Calu3 (cell line): ENCODE measurements at regions not wholly inside any gene's neighbourhood (a gene's known extent, or its start where the extent isn't known, plus 50 kb on each side); places are given as distances from the start of the nearest gene placed in this dataset.

ENCODE experiments used
- BruUV-seq: library from RNA; stranded (reverse); fragments of 400-500 nt; replicated peaks from 2 replicates; lab custom pipeline; 2021; lab: Mats Ljungman, UMichigan
- CTCF ChIA-PET: fragments of 300-600 bp; sonication (Branson Sonifier 250); formaldehyde crosslinking; loops from one replicate; lab custom pipeline; 2022; ENCODE audit warnings: antibody characterized with exemption; lab: Charles Lee
- DNase-seq: peaks from one replicate; pipeline ENCODE4 v3.0.0; 2022
- H3K27ac Mint-ChIP-seq: one replicate; pipeline ENCODE4 v1.8.0; 2022; ENCODE audit warnings: mixed read lengths; ENCODE audit not compliant: unreplicated experiment
- H3K27me3 Mint-ChIP-seq: one replicate; pipeline ENCODE4 v1.8.0; 2022; ENCODE audit warnings: mixed read lengths; ENCODE audit not compliant: unreplicated experiment
- H3K36me3 Mint-ChIP-seq: one replicate; pipeline ENCODE4 v1.8.0; 2022; ENCODE audit warnings: mild to moderate bottlenecking, moderate library complexity, mixed read lengths; ENCODE audit not compliant: insufficient read depth, unreplicated experiment
- H3K4me1 Mint-ChIP-seq: one replicate; pipeline ENCODE4 v1.8.0; 2022; ENCODE audit warnings: mild to moderate bottlenecking, low read depth, mixed read lengths; ENCODE audit not compliant: unreplicated experiment
- H3K4me3 Mint-ChIP-seq: one replicate; pipeline ENCODE4 v1.8.0; 2022; ENCODE audit warnings: mild to moderate bottlenecking, low read depth, moderate library complexity, mixed read lengths; ENCODE audit not compliant: unreplicated experiment
- H3K9me3 Mint-ChIP-seq: one replicate; pipeline ENCODE4 v1.8.0; 2022; ENCODE audit warnings: low read depth, mixed read lengths; ENCODE audit not compliant: unreplicated experiment
- intact Hi-C: fragments of 100-400 bp; cut with micrococcal nuclease; formaldehyde crosslinking; loops from one replicate; pipeline ENCODE4 v1.10.0; 2022; ENCODE audit not compliant: unreplicated experiment
- TF ChIP-seq, protein P1 (sequence below): fragments of 200-600 bp; IDR thresholded peaks from one replicate; pipeline ENCODE4 v1.8.0; 2022; ENCODE audit warnings: antibody characterized with exemption; ENCODE audit not compliant: unreplicated experiment

DNA sequence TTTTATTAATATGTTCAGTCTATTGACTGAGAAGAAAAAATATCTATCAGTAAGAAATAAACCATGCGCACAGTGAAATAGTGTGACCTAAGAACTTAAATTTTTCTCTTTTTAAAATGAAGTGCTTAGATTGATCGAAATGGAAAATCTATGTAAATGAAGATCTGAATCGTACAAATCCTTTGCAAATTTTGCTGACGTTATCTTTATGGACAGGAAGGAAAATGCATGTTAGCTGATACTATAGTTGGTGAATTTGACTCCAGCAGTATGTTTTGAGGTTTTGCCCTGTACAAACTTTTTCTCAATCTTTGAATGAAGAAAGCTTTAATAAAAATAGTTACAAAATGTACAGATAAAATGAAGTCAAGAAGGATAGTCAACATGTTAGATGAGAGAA lies 82.9 kb downstream of the NRN1 start:
- intact Hi-C loops = no loop called here
- Mint-ChIP-seq H3K9me3 (peaks cover 5% of the 10 kb centered on the region), H3K27me3 (no peaks in the 10 kb centered on the region), H3K4me1 (no peaks in the 10 kb centered on the region), H3K27ac (no peak overlapping the region), H3K36me3 (peaks cover under 1% of the 10 kb centered on the region), H3K4me3 (no peak overlapping the region)
- TF ChIP-seq, protein P1, sequence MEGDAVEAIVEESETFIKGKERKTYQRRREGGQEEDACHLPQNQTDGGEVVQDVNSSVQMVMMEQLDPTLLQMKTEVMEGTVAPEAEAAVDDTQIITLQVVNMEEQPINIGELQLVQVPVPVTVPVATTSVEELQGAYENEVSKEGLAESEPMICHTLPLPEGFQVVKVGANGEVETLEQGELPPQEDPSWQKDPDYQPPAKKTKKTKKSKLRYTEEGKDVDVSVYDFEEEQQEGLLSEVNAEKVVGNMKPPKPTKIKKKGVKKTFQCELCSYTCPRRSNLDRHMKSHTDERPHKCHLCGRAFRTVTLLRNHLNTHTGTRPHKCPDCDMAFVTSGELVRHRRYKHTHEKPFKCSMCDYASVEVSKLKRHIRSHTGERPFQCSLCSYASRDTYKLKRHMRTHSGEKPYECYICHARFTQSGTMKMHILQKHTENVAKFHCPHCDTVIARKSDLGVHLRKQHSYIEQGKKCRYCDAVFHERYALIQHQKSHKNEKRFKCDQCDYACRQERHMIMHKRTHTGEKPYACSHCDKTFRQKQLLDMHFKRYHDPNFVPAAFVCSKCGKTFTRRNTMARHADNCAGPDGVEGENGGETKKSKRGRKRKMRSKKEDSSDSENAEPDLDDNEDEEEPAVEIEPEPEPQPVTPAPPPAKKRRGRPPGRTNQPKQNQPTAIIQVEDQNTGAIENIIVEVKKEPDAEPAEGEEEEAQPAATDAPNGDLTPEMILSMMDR = no peak
- no TSS peak for BruUV-seq
- CTCF ChIA-PET = no interaction called here
- DNase-seq = no peak

GRCh38 chr6:5922230-5922629 lies 84.5 kb downstream of the NRN1 start:
- Mint-ChIP-seq H3K4me3 (no peak overlapping the region), H3K36me3 (peaks cover 3% of the 10 kb centered on the region), H3K27me3 (peaks cover under 1% of the 10 kb centered on the region), H3K4me1 (no peaks in the 10 kb centered on the region), H3K9me3 (peaks cover 2% of the 10 kb centered on the region), H3K27ac (no peak overlapping the region)
- CTCF ChIA-PET = no interaction called here
- BruUV-seq = no TSS peak
- DNase-seq = no peak
- TF ChIP-seq, protein P1 = no peak
- intact Hi-C loops = no loop called here

- Mint-ChIP-seq H3K4me1 (no peaks in the 10 kb centered on the region), H3K27me3 (no peaks in the 10 kb centered on the region), H3K27ac (no peak overlapping the region), H3K9me3 (peaks cover 4% of the 10 kb centered on the region), H3K36me3 (no peaks in the 10 kb centered on the region), H3K4me3 (no peak overlapping the region)
- intact Hi-C loops = no loop called here
- TF ChIP-seq, protein P1 = no peak
- no peak for DNase-seq
- CTCF ChIA-PET = no interaction called here
- no TSS peak for BruUV-seq
These were observed 97.0 kb downstream of the NRN1 start for GRCh38 chr6:5909721-5910120.

- Mint-ChIP-seq H3K36me3 (no peaks in the 10 kb centered on the region), H3K9me3 (peaks cover 2% of the 10 kb centered on the region), H3K4me1 (no peaks in the 10 kb centered on the region), H3K4me3 (no peak overlapping the region), H3K27ac (no peak overlapping the region), H3K27me3 (no peaks in the 10 kb centered on the region)
- DNase-seq = no peak
- CTCF ChIA-PET = no interaction called here
- intact Hi-C loops = no loop called here
- no TSS peak for BruUV-seq
- TF ChIP-seq, protein P1 = no peak
These were observed 99.9 kb downstream of the NRN1 start for GRCh38 chr6:5906842-5907241.
